ENCODE measurements at regions not wholly inside any gene's neighbourhood (a gene's known extent, or its start where the extent isn't known, plus 50 kb on each side); places are given as distances from the start of the nearest gene placed in this dataset.
"Not testable (repeated sequence)": the region's sequence is repeated elsewhere in the genome, so short reads cannot be mapped to it uniquely, and the experiment has no call there.

GRCh38 chr2:5187283-5187682 is 504.9 kb upstream of the SOX11 start:
- no peak for DNase-seq (ENCODE audit: low spot score)
- TF ChIP-seq CTCF (IDR thresholded peaks at IDR 0.05; ENCODE audit: extremely low read depth, missing control alignments) = no peak

DNA sequence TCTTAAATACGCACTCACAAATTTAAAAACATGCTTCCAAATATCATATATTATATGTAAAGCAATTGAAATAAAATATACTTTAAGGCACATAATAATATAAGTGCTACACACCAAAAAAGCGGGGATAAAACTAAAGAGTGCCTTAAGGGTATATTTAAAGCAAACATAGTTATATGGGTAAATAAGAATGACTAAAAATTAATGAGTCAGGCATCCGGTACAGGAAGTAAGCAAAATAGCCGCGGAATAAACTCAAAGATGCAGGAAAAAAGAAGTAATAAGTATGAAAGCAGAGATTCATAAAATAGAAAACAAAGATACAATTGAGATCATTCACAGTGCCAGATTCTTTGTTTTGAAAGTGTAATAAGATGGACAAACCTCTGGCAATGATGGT is 503.5 kb upstream of the SOX11 start:
- TF ChIP-seq CTCF (IDR thresholded peaks at IDR 0.05; ENCODE audit: extremely low read depth, missing control alignments) = no peak
- DNase-seq (ENCODE audit: low spot score) = no peak

DNA sequence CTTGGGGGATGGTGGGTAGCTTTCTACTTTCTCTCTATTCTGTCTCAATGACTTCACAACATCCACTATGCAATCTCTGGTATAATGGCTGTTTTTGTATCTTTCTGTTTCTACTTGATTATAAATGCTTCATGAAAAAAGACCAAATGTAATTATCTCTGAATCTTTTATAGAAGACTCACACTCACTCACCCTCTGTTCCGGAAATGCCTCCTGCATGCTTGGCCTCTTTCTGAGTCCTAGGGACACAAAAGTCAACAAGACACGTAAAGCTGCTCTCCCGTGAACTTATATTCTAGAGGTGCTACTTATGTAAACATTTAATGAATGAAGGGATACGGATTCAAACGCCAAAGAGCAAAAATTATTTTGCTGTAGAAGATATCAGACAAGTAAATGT is 502.2 kb upstream of the SOX11 start:
- no peak for DNase-seq (ENCODE audit: low spot score)

DNA sequence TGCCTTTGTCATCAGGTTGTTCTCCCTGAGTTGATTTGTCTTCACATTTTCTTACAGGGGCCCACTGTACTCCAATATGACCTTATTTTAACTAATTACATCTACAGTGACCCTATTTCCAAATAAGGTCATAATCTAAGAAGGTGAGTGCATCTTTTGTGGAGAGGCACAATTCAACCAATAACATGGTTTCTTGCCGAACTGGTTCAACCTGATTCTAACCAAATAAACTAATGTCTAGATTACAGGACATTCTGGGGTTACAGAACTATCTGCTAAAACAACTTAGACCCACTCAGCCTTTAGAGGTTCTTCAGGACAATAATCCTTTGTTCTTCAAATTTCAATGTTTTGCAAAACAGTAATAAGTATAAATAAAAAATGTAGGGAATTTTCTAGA is 496.5 kb upstream of the SOX11 start:
- TF ChIP-seq CTCF (IDR thresholded peaks at IDR 0.05; ENCODE audit: extremely low read depth, missing control alignments) = no peak
- DNase-seq (ENCODE audit: low spot score) = no peak

More for the DNA sequence above, 502.2 kb upstream of the SOX11 start:
- TF ChIP-seq CTCF (IDR thresholded peaks at IDR 0.05; ENCODE audit: extremely low read depth, missing control alignments) = no peak

DNA sequence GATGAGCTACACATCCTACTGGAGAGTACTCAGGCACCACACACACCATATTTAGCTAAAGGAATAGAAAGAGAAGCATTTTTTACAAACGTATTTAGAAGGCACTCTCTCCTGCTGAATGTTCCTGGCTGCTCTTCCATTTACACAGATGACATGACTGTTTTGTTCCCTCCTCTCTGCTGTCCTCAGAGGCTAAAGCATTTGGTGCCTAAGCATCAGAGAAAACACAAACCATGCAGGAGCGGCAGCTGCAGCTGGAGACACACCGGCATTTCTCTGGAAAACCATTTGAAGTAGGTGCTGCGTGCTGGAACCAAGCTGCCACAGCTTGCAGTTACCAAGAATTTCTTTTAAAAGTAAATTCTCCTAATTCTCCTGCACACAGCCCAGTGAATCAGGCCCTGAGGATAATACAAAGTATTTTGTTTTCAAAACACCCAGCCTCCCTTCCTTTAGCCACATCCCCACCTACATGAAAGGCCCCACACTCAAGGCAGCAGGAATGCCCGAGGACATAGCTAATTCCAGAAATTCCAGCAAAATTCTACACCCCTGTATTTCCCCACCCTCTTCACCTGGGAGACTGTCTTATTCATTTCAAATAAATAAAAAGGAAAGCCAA is 488.9 kb upstream of the SOX11 start:
- no peak for TF ChIP-seq CTCF (IDR thresholded peaks at IDR 0.05; ENCODE audit: extremely low read depth, missing control alignments)
- no peak for DNase-seq (ENCODE audit: low spot score)

DNA sequence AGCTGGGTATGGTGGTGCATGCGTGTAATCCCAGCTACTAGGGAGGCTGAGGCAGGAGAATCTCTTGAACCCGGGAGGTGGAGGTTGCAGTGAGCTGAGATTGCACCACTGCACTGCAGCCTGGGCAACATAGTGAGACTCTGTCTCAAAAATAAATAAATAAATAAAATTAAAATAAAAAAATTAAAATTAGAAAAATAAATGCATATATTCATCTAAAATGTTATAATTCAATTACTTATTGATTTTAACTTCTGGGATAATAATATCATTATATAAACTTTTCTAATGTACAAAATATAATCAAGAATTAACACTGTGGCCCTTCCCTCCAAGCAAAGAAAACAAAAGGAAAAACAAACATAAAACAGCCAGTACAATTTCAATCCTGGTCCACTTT is 485.4 kb upstream of the SOX11 start:
- not testable (repeated sequence) for DNase-seq (ENCODE audit: low spot score)

GRCh38 chr2:5215989-5216607 is 476.1 kb upstream of the SOX11 start:
- DNase-seq (ENCODE audit: low spot score) = no peak
- no peak for TF ChIP-seq CTCF (IDR thresholded peaks at IDR 0.05; ENCODE audit: extremely low read depth, missing control alignments)

Data from GM20000 (cell line).